Uterus (tissue), 3 donors: ENCODE measurements at regions not wholly inside any gene's neighbourhood (a gene's known extent, or its start where the extent isn't known, plus 50 kb on each side); places are given as distances from the start of the nearest gene placed in this dataset.

Experiments
- DNase-seq, 2 donors: peaks; one replicate each; pipeline ENCODE4 v3.0.0-alpha.2; 2019 to 2020
- H3K27ac ChIP-seq, 2 donors: fragments of 200-600 bp; sonication (generic); 1 replicate in 1 of 2; 2 replicates in 1 of 2; pipeline ENCODE4 v1.5.1; 2016 to 2018
- H3K27me3 ChIP-seq, 2 donors: fragments of 200-600 bp; sonication (generic); one replicate each; pipeline ENCODE4 v1.5.1; 2018 to 2019; ENCODE audit warnings: control low read depth in 1 of 2
- H3K36me3 ChIP-seq, 2 donors: fragments of 200-600 bp; sonication (generic); one replicate each; pipeline ENCODE4 v1.5.1; 2019; ENCODE audit warnings: control low read depth in 1 of 2
- H3K4me1 ChIP-seq, 2 donors: fragments of 200-600 bp; sonication (generic); one replicate each; pipeline ENCODE4 v1.5.1; 2018 to 2019; ENCODE audit warnings: control low read depth in 1 of 2
- H3K4me3 ChIP-seq, 2 donors: fragments of 200-600 bp; sonication (generic); 1 replicate in 1 of 2; 2 replicates in 1 of 2; pipeline ENCODE4 v1.5.1; 2018 to 2019; ENCODE audit warnings: mild to moderate bottlenecking in 1 of 2
- H3K9me3 ChIP-seq, 2 donors: fragments of 200-600 bp; sonication (generic); one replicate each; pipeline ENCODE4 v1.5.1; 2019; ENCODE audit warnings: control low read depth in 1 of 2
- CTCF ChIP-seq, 4 experiments: fragments of 200-600 bp in 2 of 4; fragments of 450-650 bp in 2 of 4; sonication (generic) in 2 of 4; IDR thresholded peaks; one replicate each; pipeline ENCODE4 v1.5.1; 2016 to 2019; ENCODE audit warnings: antibody characterized with exemption in 4 of 4, mild to moderate bottlenecking in 2 of 4, moderate library complexity in 1 of 4
- POLR2A ChIP-seq, 2 donors: fragments of 450-650 bp; IDR thresholded peaks; one replicate each; pipeline ENCODE4 v1.6.1; 2016; ENCODE audit warnings: antibody characterized with exemption in 2 of 2, mild to moderate bottlenecking in 1 of 2, moderate library complexity in 1 of 2
- intact Hi-C: fragments of 100-400 bp; cut with DNase I; formaldehyde crosslinking; loops from one replicate; pipeline ENCODE4 v1.15.1; 2023; ENCODE audit warnings: low total_unique reads
- donor health status: DM: yes; HTN: yes; CAD: no.

GRCh38 chr15:39247574-39247973 is 333.3 kb upstream of the THBS1 start:
- no peak for TF ChIP-seq CTCF (IDR thresholded peaks at IDR 0.05)
- TF ChIP-seq POLR2A (IDR thresholded peaks at IDR 0.05): no peak
- Histone ChIP-seq H3K4me3 (no peak overlapping the region), H3K27ac (no peak overlapping the region), H3K36me3 (no peaks in the 10 kb centered on the region), H3K9me3 (no peaks in the 10 kb centered on the region), H3K27me3 (no peaks in the 10 kb centered on the region), H3K4me1 (no peaks in the 10 kb centered on the region)
- intact Hi-C loops: no loop called here
- DNase-seq: no peak

- TF ChIP-seq POLR2A (IDR thresholded peaks at IDR 0.05) (no peak), CTCF (IDR thresholded peaks at IDR 0.05) (no peak)
- Histone ChIP-seq H3K4me3 (no peak overlapping the region), H3K9me3 (no peaks in the 10 kb centered on the region), H3K27ac (no peak overlapping the region), H3K27me3 (no peaks in the 10 kb centered on the region), H3K4me1 (no peaks in the 10 kb centered on the region), H3K36me3 (no peaks in the 10 kb centered on the region)
- intact Hi-C loops: no loop called here
- DNase-seq: no peak
Measured at GRCh38 chr15:39248204-39248603, 332.7 kb upstream of the THBS1 start.

GRCh38 chr15:39250001-39250400 is 330.9 kb upstream of the THBS1 start:
- intact Hi-C loops: no loop called here
- DNase-seq: no peak
- TF ChIP-seq POLR2A (IDR thresholded peaks at IDR 0.05) (no peak), CTCF (IDR thresholded peaks at IDR 0.05) (no peak)

GRCh38 chr15:39250460-39251186 is 330.3 kb upstream of the THBS1 start:
- Histone ChIP-seq H3K9me3 (no peaks in the 10 kb centered on the region), H3K27ac (no peak overlapping the region), H3K4me1 (no peaks in the 10 kb centered on the region), H3K36me3 (no peaks in the 10 kb centered on the region), H3K27me3 (no peaks in the 10 kb centered on the region), H3K4me3 (no peak overlapping the region)
- no peak for TF ChIP-seq POLR2A (IDR thresholded peaks at IDR 0.05)
- no peak for TF ChIP-seq CTCF (IDR thresholded peaks at IDR 0.05)
- intact Hi-C loops: no loop called here
- no peak for DNase-seq

More at GRCh38 chr15:39250001-39250400, 330.9 kb upstream of the THBS1 start:
- Histone ChIP-seq H3K36me3 (no peaks in the 10 kb centered on the region), H3K27ac (no peak overlapping the region), H3K9me3 (no peaks in the 10 kb centered on the region), H3K27me3 (no peaks in the 10 kb centered on the region), H3K4me1 (no peaks in the 10 kb centered on the region), H3K4me3 (no peak overlapping the region)

GRCh38 chr15:39251413-39252133 is 329.3 kb upstream of the THBS1 start:
- H3K9me3 ChIP-seq: no peaks in the 10 kb centered on the region

More at GRCh38 chr15:39251413-39252133, 329.3 kb upstream of the THBS1 start:
- Histone ChIP-seq H3K4me3 (no peak overlapping the region), H3K36me3 (no peaks in the 10 kb centered on the region), H3K27ac (no peak overlapping the region), H3K4me1 (no peaks in the 10 kb centered on the region), H3K27me3 (no peaks in the 10 kb centered on the region)
- no peak for TF ChIP-seq CTCF (IDR thresholded peaks at IDR 0.05)
- TF ChIP-seq POLR2A (IDR thresholded peaks at IDR 0.05): no peak
- intact Hi-C loops: no loop called here
- no peak for DNase-seq
